HG03439 (cell line): ENCODE measurements at regions not wholly inside any gene's neighbourhood (a gene's known extent, or its start where the extent isn't known, plus 50 kb on each side); places are given as distances from the start of the nearest gene placed in this dataset.
"Not testable (repeated sequence)": the region's sequence is repeated elsewhere in the genome, so short reads cannot be mapped to it uniquely, and the experiment has no call there.

ENCODE experiments used
- ATAC-seq: cut with Tn5 transposase; IDR thresholded peaks from one replicate; pipeline ENCODE4 v1.9.1; 2021; ENCODE audit warnings: mild to moderate bottlenecking, moderate library complexity; ENCODE audit not compliant: unreplicated experiment

GRCh38 chr2:226115832-226116200, 683.8 kb downstream of the IRS1 start:
- ATAC-seq: no peak

- ATAC-seq: no peak
Measured at GRCh38 chr2:226115102-226115831, 684.4 kb downstream of the IRS1 start.

- no peak for ATAC-seq
Measured at GRCh38 chr2:226114436-226114835, 685.2 kb downstream of the IRS1 start.

GRCh38 chr2:226098861-226099745, 699.6 kb downstream of the NYAP2 start:
- no peak for ATAC-seq

GRCh38 chr2:226095058-226095457, 695.5 kb downstream of the NYAP2 start:
- ATAC-seq: no peak

GRCh38 chr2:226093364-226093763, 693.9 kb downstream of the NYAP2 start:
- no peak for ATAC-seq

- no peak for ATAC-seq
Measured at GRCh38 chr2:226088366-226088674, 688.8 kb downstream of the NYAP2 start.

- no peak for ATAC-seq
Measured at GRCh38 chr2:226087505-226088365, 688.2 kb downstream of the NYAP2 start.

- ATAC-seq: no peak
Measured at GRCh38 chr2:226087051-226087450, 687.5 kb downstream of the NYAP2 start.

GRCh38 chr2:226086190-226086589, 686.7 kb downstream of the NYAP2 start:
- no peak for ATAC-seq

- not testable (repeated sequence) for ATAC-seq
Measured at GRCh38 chr2:226085425-226085824, 685.9 kb downstream of the NYAP2 start.

GRCh38 chr2:226080334-226080733, 680.8 kb downstream of the NYAP2 start:
- no peak for ATAC-seq

- no peak for ATAC-seq
Measured at GRCh38 chr2:226079671-226080181, 680.2 kb downstream of the NYAP2 start.

GRCh38 chr2:226079196-226079595, 679.7 kb downstream of the NYAP2 start:
- no peak for ATAC-seq

- ATAC-seq: no peak
Measured at GRCh38 chr2:226078666-226079065, 679.2 kb downstream of the NYAP2 start.

GRCh38 chr2:226077841-226078240, 678.3 kb downstream of the NYAP2 start:
- ATAC-seq: no peak

GRCh38 chr2:226077031-226077430, 677.5 kb downstream of the NYAP2 start:
- no peak for ATAC-seq

GRCh38 chr2:226076529-226076928, 677.0 kb downstream of the NYAP2 start:
- no peak for ATAC-seq

GRCh38 chr2:226074391-226074790, 674.9 kb downstream of the NYAP2 start:
- ATAC-seq: no peak

- no peak for ATAC-seq
Measured at GRCh38 chr2:226073496-226074160, 674.1 kb downstream of the NYAP2 start.

- no peak for ATAC-seq
Measured at GRCh38 chr2:226066873-226067272, 667.4 kb downstream of the NYAP2 start.
